Left renal pelvis (tissue), 4 donors: ENCODE measurements at regions not wholly inside any gene's neighbourhood (a gene's known extent, or its start where the extent isn't known, plus 50 kb on each side); places are given as distances from the start of the nearest gene placed in this dataset.

Experiments
- DNase-seq, 4 donors: peaks; one replicate each; pipeline ENCODE4 v3.0.0-alpha.2; 2013; ENCODE audit warnings: low read depth in 4 of 4, low spot score in 3 of 4

GRCh38 chr14:95442633-95443021 lies 73.8 kb downstream of the SYNE3 start:
- peak in 2 of 4 donors; percentile 68 to 70 for DNase-seq

GRCh38 chr14:95442016-95442632 lies 74.3 kb downstream of the SYNE3 start:
- DNase-seq = no peak

DNA sequence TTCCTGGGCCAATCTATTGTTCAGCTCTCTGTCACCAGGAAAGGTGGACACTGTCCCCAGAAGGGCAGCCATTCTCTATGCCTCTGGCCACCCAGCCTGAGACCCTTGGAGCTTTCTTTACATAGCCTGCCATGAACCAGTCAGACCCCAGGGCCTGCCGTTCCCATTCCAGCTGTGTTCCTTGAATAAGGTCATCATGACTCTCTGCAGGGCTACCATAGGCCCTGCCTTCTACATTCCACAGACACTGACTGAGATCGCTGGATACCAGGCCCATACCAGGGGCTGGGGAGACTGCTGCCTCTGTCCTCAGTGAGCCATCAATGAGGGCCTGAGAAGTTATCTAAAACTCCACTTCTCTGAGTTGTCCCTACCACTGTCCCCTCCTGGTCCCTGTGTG lies 75.5 kb downstream of the SYNE3 start:
- DNase-seq = no peak

DNA sequence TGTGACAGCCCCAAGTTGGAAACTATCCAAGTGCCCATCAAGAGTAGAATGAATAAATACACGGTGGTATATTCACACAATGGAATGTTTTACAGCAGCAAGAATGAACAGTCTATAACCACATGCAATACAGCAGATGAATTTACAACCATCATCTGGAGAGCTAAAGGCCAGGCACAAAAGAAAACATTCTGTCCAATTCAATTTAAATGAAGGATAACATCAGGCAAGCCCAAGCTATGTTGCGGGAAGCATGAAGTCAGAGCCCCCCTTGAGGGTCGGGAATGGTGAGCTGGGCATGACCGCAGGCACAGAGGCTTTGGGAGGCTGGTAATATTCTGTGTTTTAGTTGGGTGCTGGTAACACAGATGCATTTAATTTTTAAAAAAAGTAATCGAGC lies 76.0 kb downstream of the SYNE3 start:
- no peak for DNase-seq

DNA sequence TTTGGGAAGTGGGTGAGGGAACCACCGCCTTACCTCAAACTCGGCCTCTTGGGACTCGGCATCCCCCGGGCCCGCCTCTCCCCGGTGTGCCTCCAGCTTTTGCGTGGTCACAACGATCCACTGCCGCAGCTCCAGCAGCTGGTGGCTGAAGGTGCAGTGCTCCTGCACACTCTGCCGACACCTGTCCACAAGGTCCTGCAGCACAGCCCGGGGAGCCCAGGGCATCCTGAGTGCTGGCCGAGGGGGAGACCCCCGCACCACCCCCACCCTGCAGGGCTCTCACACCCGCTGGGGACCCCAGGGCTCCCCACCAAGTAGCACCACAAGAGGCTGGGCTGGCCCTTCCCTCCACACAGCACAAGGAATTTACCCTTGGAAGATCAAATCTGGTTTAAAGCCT lies 76.6 kb downstream of the SYNE3 start:
- DNase-seq = no peak

- DNase-seq = no peak
These were observed 78.7 kb downstream of the SYNE3 start for GRCh38 chr14:95437715-95438114.

DNA sequence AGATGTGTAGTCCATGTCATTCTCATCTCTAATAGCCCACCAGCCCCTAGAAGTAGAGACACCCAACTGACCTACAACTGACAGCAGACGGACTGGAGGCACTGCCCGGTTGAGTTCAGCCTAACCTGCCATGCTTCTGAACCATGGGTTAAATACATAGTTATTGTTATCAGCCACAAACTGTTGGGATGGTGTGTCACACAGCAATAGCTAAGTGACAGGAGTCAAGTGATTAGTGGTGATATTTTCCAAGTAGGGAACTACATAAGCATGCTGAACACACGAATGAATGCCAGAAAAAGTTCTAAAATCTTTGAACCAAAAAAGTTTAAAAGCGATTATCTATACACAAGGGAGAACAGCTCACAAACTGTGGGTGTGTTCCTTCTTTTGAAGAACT lies 80.1 kb downstream of the SYNE3 start:
- DNase-seq = no peak

GRCh38 chr14:95434121-95434520 lies 82.3 kb downstream of the SYNE3 start:
- no peak for DNase-seq

DNA sequence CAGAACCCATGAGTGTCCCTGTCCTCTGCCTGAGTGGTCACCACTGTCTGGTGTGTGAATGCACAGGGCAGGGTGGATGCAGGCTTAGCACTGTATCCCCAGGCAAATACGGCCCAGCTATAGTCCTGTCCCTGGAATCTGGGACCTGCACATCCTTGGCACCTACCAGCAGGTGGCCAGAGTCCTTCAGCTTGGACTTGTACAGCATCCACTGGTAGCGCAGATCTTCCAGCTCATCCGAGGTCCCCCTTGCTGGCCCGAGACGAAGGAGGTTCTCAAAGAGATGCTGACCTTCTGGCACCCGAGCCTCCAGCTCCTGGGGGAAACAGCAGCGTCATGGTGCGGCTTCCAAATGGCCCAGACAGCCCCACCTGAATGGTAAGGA lies 83.4 kb downstream of the SYNE3 start:
- DNase-seq = no peak

GRCh38 chr14:95432144-95433093 lies 84.0 kb downstream of the SYNE3 start:
- DNase-seq = no peak

- no peak for DNase-seq
These were observed 85.0 kb downstream of the SYNE3 start for GRCh38 chr14:95431199-95432143.

GRCh38 chr14:95428557-95428956 lies 87.9 kb downstream of the SYNE3 start:
- no peak for DNase-seq

DNA sequence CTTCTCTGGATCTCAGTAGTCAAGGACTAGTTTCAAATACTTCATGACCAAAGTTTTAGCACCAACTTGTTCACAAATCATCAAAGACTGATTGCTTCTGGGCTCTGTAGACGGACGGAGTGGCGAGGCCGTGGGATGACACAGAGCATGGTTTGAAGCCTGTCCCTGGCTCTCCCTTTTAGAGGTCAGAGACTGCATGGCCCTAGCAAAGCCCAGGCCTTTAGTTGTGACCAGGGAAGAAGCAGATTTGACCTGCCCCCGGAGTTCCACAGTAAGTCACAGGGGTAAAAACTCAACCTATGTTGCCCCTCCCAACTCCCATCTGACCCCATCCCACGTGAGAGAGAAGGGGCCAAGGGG lies 90.4 kb downstream of the SYNE3 start:
- DNase-seq = no peak

DNA sequence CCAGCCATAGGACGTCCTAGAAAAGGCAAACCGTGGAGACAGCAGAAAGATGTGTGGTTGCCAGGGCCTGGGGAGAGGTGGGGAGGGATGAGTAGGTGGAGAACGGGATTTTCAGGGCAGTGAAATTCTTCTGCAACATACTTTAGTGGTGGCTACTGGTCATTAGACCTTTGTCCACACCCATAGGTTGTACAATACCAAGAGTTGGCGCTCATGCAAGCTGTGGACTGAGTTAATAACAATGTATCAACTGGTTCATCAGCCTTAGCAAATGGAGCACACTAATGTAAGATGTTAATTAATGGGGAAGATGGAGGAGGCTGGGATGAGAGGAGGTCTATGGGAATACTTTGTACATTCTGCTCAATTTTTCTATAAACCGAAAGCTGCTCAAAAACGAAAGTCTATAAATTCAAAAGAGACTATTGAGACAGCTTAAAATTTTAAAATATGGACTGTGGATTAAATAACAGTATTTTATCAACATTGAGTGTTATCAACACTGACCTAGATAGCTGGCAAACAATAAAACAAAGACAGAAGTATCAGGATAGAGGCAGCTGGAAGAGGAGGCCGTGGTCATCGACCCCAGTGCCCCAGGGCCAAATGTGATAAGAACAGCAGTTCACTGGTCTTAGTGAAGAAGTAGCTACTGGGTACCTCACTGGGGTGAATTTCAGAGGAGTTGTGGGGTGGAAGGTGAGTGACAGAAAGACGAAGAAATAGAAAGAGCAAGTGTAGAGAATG lies 90.9 kb downstream of the SYNE3 start:
- no peak for DNase-seq

- DNase-seq = no peak
These were observed 91.9 kb downstream of the SYNE3 start for GRCh38 chr14:95424529-95424928.

DNA sequence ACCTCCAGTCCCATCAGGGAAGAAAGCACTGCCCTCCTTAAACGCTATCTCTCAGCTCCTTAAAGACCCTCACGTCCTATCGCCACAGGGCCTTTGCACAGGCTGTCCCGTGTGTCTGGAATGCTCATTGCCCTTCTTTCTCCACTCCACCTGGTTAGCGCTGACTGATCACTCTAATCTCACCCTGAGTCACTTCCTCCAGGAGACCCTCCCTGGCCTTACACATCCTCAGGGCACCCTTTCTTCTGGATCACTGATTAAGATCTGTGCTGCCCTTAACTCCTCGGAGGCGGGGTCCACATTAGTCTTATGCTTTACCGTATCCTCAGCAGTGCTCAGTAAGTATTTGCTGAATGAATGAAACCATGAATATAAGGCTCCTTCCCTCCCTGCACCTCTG lies 94.7 kb downstream of the SYNE3 start:
- DNase-seq = no peak

- no peak for DNase-seq
These were observed 96.4 kb downstream of the SYNE3 start for GRCh38 chr14:95420060-95420459.

DNA sequence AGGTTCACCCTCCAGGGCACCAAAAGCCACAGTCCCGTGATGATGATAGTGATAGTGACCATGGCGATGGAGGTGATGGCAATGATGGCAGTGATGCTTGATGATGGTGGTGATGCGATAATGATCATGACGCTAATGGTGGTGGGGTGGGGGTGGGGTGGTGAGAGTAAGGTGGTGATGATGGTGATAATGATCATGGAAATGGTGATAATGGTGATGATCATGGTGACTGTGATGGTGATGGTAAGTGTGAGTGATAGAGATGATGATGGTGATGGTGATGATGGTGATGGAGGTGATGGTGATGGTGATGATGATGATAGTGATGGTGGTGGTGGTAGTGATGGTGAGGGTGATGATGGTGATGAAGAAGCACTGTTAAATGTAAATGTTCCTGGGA lies 96.9 kb downstream of the SYNE3 start:
- DNase-seq = no peak

DNA sequence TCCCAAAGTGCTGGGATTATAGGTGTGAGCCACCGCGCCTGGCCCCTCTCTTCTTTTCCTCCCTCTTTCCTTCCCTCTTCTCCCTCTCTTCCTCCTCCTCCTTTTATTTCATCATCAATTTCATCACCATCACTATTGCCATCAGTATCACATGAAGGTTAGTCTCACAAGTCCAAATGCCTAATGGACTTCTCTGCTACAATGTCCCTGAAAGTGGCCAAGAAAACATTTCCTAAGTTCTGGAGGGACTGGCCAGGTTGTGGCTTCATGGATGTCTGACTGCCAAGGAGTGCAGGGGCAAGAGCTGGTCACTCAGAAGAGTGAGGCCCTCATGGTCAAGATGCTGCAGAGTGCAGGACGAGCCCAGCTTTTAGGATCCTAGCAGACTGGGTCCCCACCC lies 97.6 kb downstream of the SYNE3 start:
- no peak for DNase-seq

DNA sequence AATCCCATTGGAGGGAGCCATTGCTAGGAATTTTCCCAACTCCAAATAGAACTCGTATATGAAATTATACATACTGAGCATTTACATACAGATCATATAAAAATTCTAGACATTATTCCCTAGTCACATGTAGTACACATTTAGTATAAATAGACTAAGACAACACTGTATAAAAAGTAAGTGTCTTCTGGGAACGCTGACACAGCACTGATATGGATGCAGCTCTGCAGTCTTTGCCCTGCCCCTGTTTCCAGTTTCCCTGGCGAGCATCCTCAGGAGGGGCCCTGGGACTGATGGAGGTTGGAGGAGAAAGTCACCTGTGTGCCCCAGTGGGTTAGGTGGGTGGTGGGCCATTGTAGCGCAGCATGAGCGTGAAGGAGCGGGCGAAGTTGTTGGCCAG lies 97.8 kb upstream of the CLMN start:
- no peak for DNase-seq

- DNase-seq = no peak
These were observed 96.3 kb upstream of the CLMN start for GRCh38 chr14:95415993-95416392.
